ENCODE measurements at regions not wholly inside any gene's neighbourhood (a gene's known extent, or its start where the extent isn't known, plus 50 kb on each side); places are given as distances from the start of the nearest gene placed in this dataset.

DNA sequence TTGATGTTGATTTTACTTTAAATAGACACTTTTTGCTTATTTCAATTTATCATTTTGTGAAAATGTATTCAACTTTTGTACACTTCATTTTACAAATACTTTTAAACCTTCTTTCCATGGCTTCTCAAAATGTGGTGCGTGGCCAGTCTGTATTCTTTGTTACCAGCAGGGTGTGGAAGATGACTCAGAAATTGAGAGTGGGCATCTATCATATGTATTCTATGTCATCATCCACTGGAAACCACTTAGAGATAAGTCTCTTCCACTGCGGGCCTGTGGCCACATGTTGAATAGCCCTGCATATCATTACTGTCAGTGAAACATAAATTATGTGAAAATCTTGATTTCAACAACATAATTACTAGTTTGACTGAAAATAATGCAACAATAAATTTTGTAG is 52.6 kb upstream of the MC3R start:
- TF ChIP-seq, protein P1, sequence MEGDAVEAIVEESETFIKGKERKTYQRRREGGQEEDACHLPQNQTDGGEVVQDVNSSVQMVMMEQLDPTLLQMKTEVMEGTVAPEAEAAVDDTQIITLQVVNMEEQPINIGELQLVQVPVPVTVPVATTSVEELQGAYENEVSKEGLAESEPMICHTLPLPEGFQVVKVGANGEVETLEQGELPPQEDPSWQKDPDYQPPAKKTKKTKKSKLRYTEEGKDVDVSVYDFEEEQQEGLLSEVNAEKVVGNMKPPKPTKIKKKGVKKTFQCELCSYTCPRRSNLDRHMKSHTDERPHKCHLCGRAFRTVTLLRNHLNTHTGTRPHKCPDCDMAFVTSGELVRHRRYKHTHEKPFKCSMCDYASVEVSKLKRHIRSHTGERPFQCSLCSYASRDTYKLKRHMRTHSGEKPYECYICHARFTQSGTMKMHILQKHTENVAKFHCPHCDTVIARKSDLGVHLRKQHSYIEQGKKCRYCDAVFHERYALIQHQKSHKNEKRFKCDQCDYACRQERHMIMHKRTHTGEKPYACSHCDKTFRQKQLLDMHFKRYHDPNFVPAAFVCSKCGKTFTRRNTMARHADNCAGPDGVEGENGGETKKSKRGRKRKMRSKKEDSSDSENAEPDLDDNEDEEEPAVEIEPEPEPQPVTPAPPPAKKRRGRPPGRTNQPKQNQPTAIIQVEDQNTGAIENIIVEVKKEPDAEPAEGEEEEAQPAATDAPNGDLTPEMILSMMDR (optimal IDR thresholded peaks at IDR 0.05 in 1 of 3, IDR thresholded peaks at IDR 0.05 in 1 of 3, conservative IDR thresholded peaks at IDR 0.05 in 1 of 3; ENCODE audit: extremely low read depth in 1 of 3, insufficient read depth in 2 of 3, low read length in 3 of 3) = no peak
- TF ChIP-seq EZH2 (IDR thresholded peaks at IDR 0.05; ENCODE audit: low read length) = no peak
